ENCODE measurements at regions not wholly inside any gene's neighbourhood (a gene's known extent, or its start where the extent isn't known, plus 50 kb on each side); places are given as distances from the start of the nearest gene placed in this dataset.

DNA sequence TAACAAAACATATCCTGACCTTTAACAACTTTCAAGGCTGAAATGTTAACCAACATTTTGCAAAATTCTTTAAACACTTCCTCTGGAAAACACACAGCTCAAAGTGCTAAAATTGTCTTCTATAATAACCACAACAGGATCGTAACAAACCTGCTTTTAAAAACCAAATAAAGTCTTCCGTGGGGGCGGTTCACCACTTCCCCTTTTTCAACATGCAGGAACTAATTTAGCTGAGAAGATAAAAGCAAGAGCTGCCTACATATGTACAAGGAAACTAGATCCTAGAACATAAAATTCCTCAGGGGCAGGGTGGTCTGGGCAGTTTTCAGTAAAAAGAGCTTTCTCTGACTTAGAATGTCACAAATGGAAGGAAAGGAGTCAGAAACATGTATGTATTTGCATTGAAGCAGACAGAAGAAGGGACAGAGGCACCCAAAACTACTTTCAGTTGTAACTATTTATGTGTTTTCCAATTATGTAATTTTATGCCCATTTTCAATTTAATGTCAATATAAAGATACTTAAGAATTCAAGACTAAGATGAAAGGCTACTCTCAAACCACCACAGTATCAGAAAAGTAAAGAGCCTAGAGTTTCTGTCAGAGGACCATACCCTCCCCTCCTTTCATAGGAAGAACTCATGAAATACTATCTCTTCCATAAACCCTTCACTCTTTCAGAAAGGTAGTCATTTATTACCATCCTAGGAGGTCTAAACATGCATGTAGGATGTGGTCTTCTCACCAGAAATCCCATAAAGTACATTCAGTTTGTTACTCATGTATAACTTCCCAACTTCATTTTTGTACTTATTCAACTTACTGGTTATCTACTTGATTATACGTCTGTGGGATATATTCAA, 185.9 kb upstream of the RASA1 start:
- intact Hi-C loops (cut with micrococcal nuclease): no loop called here
- H4K5ac ChIP-seq (ENCODE audit: low read depth, low read length): no peak overlapping the region
- H4K20me1 ChIP-seq (ENCODE audit: insufficient read depth, low read length): no peaks in the 10 kb centered on the region
- no peak overlapping the region for H2BK20ac ChIP-seq (ENCODE audit: low read depth, low read length)
- TF ChIP-seq RCOR1 (IDR thresholded peaks at IDR 0.05; ENCODE audit: insufficient replicate concordance, low read length) (no peak), RAD21 (IDR thresholded peaks at IDR 0.05; ENCODE audit: low read length) (no peak), CEBPB (IDR thresholded peaks at IDR 0.05; ENCODE audit: low read depth, low read length) (no peak), FOS (IDR thresholded peaks at IDR 0.05; ENCODE audit: low read depth, low read length) (no peak), BHLHE40 (IDR thresholded peaks at IDR 0.05; ENCODE audit: low read depth, low read length) (no peak), ELK1 (IDR thresholded peaks at IDR 0.05; ENCODE audit: borderline replicate concordance, low read depth, low read length) (no peak), MAFK (IDR thresholded peaks at IDR 0.05; ENCODE audit: low read depth, low read length) (no peak), POLR2A (IDR thresholded peaks at IDR 0.05; ENCODE audit: low read depth, low read length) (no peak), SMC3 (IDR thresholded peaks at IDR 0.05; ENCODE audit: low read depth, low read length) (no peak), MAZ (IDR thresholded peaks at IDR 0.05; ENCODE audit: borderline replicate concordance, low read depth, low read length) (no peak), MXI1 (IDR thresholded peaks at IDR 0.05; ENCODE audit: borderline replicate concordance, low read depth, low read length) (no peak)
- CTCF ChIA-PET: interaction anchor here (1.0 kb wide), 1 partner anchor 14 kb away, joined by 3 read pairs; no protein-coding TSS in a partner anchor
- no peak overlapping the region for H3K23ac ChIP-seq (ENCODE audit: low read depth, low read length)
- H3K4ac ChIP-seq (ENCODE audit: low read depth, low read length): no peak overlapping the region
- H3K9me3 ChIP-seq (ENCODE audit: control insufficient read depth, insufficient read depth, low read length): no peaks in the 10 kb centered on the region
- WGBS, 2 experiments (ENCODE audit: extremely low coverage in 2 of 2, insufficient read length in 1 of 2): no CpG with 5 or more reads among the region's 4 CpGs
- no peak overlapping the region for H3K27ac ChIP-seq (ENCODE audit: insufficient read depth, low read length)
- H4K8ac ChIP-seq (ENCODE audit: low read depth in 2 of 2, low read length in 2 of 2): no peak overlapping the region
- no peaks in the 10 kb centered on the region for H3K36me3 ChIP-seq (ENCODE audit: control insufficient read depth, insufficient read depth, low read length)
- no TSS peak for BruUV-seq (replicated peaks)
- no peak overlapping the region for H2BK120ac ChIP-seq (ENCODE audit: low read depth, low read length)
- H2AK5ac ChIP-seq (ENCODE audit: low read depth, low read length): no peak overlapping the region
- no peak overlapping the region; the same call in 1 of the 2 replicates for H3K4me2 ChIP-seq (ENCODE audit: low read depth, low read length)
- in situ Hi-C loops (cut with MboI; ENCODE audit: low sequenced_read_pairs): no loop called here
- dilution Hi-C loops (cut with HindIII; ENCODE audit: low sequenced_read_pairs, unreplicated experiment): no loop called here
- POLR2A ChIA-PET (ENCODE audit: unreplicated experiment): interaction anchor here (0.5 kb wide), 1 partner anchor 247 kb away, joined by 24 read pairs; no protein-coding TSS in a partner anchor
- H2BK5ac ChIP-seq (ENCODE audit: low read depth, low read length, poor library complexity, severe bottlenecking): no peak overlapping the region
- no peak overlapping the region for H2BK15ac ChIP-seq (ENCODE audit: low read depth, low read length)
- H3K4me3 ChIP-seq (ENCODE audit: insufficient read depth, low read depth, low read length): no peak overlapping the region
- no peaks in the 10 kb centered on the region for H3K4me1 ChIP-seq (ENCODE audit: control insufficient read depth, insufficient read depth, low read length)
- no peaks in the 10 kb centered on the region for H3K79me1 ChIP-seq (ENCODE audit: low read depth in 1 of 2, low read length in 2 of 2)
- no peaks in the 10 kb centered on the region for H3K9me1 ChIP-seq (ENCODE audit: insufficient read depth, low read length)
- ATAC-seq (ENCODE audit: low read depth) (no peak), DNase-seq (no peak)
- H3K14ac ChIP-seq (replicated peaks; ENCODE audit: low read depth, low read length): no peak overlapping the region
- H3K56ac ChIP-seq (ENCODE audit: extremely low read depth, insufficient read depth, low read length): no peak overlapping the region
- H3K27me3 ChIP-seq (ENCODE audit: control insufficient read depth, insufficient read depth, low read length): no peaks in the 10 kb centered on the region
- no peak overlapping the region for H3K18ac ChIP-seq (ENCODE audit: low read depth, low read length)
- no peak overlapping the region for H4K91ac ChIP-seq (ENCODE audit: insufficient read depth, low read depth, low read length)
- H2AK9ac ChIP-seq (replicated peaks; ENCODE audit: low read depth, low read length, poor library complexity): no peak overlapping the region
- H3K9ac ChIP-seq (ENCODE audit: low read depth, low read length): no peak overlapping the region
- H2AFZ ChIP-seq (replicated peaks; ENCODE audit: low read length, poor library complexity): no peak overlapping the region
